ENCODE measurements at regions not wholly inside any gene's neighbourhood (a gene's known extent, or its start where the extent isn't known, plus 50 kb on each side); places are given as distances from the start of the nearest gene placed in this dataset.

- in situ Hi-C loops (cut with HindIII; ENCODE audit: low pct_unique_long_range_greater_than_20kb, low sequenced_read_pairs): no loop called here
- ChIA-PET POLR2A (interaction anchor here (0.6 to 1.1 kb wide), 3 partner anchors 23 to 104 kb away, joined by 8 to 13 read pairs (median 10); no protein-coding TSS in a partner anchor), CTCF (no interaction called here)
- Histone ChIP-seq H3K4me1 (ENCODE audit: control insufficient read depth, insufficient read depth, low read length) (peaks cover 51% of the 10 kb centered on the region), H3K27ac (ENCODE audit: low read length) (peak overlapping the region; percentile 63; the same call in 1 of the 2 replicates), H3K9me3 (ENCODE audit: control insufficient read depth, insufficient read depth, low read depth, low read length) (no peaks in the 10 kb centered on the region), H3K27me3 (ENCODE audit: control insufficient read depth, insufficient read depth, low read length) (no peaks in the 10 kb centered on the region), H3K36me3 (ENCODE audit: control insufficient read depth, insufficient read depth, low read length) (no peaks in the 10 kb centered on the region), H3K4me3 (ENCODE audit: low read depth in 2 of 2, low read length in 2 of 2) (no peak overlapping the region)
- ATAC-seq (no peak), DNase-seq (ENCODE audit: low read depth, low spot score) (no peak)
- intact Hi-C loops (cut with micrococcal nuclease; ENCODE audit: unreplicated experiment): no loop called here
- TF ChIP-seq CTCF (IDR thresholded peaks at IDR 0.05): no peak
- no peak for TF ChIP-seq TCF7L2 (IDR thresholded peaks at IDR 0.05; ENCODE audit: low read depth, low read length)
- no peak for TF ChIP-seq POLR2AphosphoS5 (IDR thresholded peaks at IDR 0.05; ENCODE audit: low read depth, low read length)
- TF ChIP-seq SIN3A (IDR thresholded peaks at IDR 0.05; ENCODE audit: borderline replicate concordance, insufficient read depth, low read depth, low read length): no peak
- TF ChIP-seq, protein P1, sequence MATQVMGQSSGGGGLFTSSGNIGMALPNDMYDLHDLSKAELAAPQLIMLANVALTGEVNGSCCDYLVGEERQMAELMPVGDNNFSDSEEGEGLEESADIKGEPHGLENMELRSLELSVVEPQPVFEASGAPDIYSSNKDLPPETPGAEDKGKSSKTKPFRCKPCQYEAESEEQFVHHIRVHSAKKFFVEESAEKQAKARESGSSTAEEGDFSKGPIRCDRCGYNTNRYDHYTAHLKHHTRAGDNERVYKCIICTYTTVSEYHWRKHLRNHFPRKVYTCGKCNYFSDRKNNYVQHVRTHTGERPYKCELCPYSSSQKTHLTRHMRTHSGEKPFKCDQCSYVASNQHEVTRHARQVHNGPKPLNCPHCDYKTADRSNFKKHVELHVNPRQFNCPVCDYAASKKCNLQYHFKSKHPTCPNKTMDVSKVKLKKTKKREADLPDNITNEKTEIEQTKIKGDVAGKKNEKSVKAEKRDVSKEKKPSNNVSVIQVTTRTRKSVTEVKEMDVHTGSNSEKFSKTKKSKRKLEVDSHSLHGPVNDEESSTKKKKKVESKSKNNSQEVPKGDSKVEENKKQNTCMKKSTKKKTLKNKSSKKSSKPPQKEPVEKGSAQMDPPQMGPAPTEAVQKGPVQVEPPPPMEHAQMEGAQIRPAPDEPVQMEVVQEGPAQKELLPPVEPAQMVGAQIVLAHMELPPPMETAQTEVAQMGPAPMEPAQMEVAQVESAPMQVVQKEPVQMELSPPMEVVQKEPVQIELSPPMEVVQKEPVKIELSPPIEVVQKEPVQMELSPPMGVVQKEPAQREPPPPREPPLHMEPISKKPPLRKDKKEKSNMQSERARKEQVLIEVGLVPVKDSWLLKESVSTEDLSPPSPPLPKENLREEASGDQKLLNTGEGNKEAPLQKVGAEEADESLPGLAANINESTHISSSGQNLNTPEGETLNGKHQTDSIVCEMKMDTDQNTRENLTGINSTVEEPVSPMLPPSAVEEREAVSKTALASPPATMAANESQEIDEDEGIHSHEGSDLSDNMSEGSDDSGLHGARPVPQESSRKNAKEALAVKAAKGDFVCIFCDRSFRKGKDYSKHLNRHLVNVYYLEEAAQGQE (IDR thresholded peaks at IDR 0.05; ENCODE audit: insufficient read depth in 1 of 2, low read depth in 2 of 2, low read length in 1 of 2): no peak
- no TSS peak for BruUV-seq (replicated peaks)
Observed at GRCh38 chr16:85311741-85312140, 199.5 kb upstream of the CIBAR2 start.

DNA sequence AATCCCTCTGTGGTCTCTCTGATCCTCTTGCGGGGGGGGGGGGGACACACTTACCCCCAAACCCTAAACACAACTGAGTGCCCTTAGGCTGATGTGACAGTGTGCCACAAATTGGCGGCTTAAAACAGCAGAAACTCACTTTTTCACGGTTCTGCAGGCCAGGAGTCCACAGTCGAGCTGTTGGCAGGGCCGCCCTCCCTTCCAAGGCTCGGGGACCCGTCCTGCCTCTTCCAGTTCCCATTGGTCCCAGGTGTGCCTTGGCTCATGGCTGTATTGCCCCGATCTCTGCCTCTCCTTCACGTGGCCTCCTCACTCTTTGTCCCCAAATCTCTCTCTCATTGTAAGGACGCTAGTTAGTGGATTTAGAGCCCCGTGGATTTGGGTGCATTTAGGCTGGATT lies 199.9 kb upstream of the CIBAR2 start:
- H3K36me3 ChIP-seq (ENCODE audit: control insufficient read depth, insufficient read depth, low read length): no peaks in the 10 kb centered on the region
- BruUV-seq (replicated peaks): no TSS peak
- POLR2A ChIA-PET: interaction anchor here (0.6 to 1.1 kb wide), 3 partner anchors 23 to 104 kb away, joined by 8 to 13 read pairs (median 10); no protein-coding TSS in a partner anchor
- DNase-seq (ENCODE audit: low read depth, low spot score) (no peak), ATAC-seq (no peak)
- no peak overlapping the region for H3K4me3 ChIP-seq (ENCODE audit: low read depth in 2 of 2, low read length in 2 of 2)
- no peaks in the 10 kb centered on the region for H3K9me3 ChIP-seq (ENCODE audit: control insufficient read depth, insufficient read depth, low read depth, low read length)
- no peaks in the 10 kb centered on the region for H3K27me3 ChIP-seq (ENCODE audit: control insufficient read depth, insufficient read depth, low read length)
- peak overlapping the region; percentile 63; the same call in 1 of the 2 replicates for H3K27ac ChIP-seq (ENCODE audit: low read length)
- in situ Hi-C loops (cut with HindIII; ENCODE audit: low pct_unique_long_range_greater_than_20kb, low sequenced_read_pairs) (no loop called here), intact Hi-C loops (cut with micrococcal nuclease; ENCODE audit: unreplicated experiment) (no loop called here)
- peaks cover 53% of the 10 kb centered on the region for H3K4me1 ChIP-seq (ENCODE audit: control insufficient read depth, insufficient read depth, low read length)
- TF ChIP-seq TCF7L2 (IDR thresholded peaks at IDR 0.05; ENCODE audit: low read depth, low read length): no peak
- no peak for TF ChIP-seq SIN3A (IDR thresholded peaks at IDR 0.05; ENCODE audit: borderline replicate concordance, insufficient read depth, low read depth, low read length)
- TF ChIP-seq, protein P1 (IDR thresholded peaks at IDR 0.05; ENCODE audit: insufficient read depth in 1 of 2, low read depth in 2 of 2, low read length in 1 of 2): no peak
- TF ChIP-seq CTCF (IDR thresholded peaks at IDR 0.05): no peak
- TF ChIP-seq POLR2AphosphoS5 (IDR thresholded peaks at IDR 0.05; ENCODE audit: low read depth, low read length): no peak
- CTCF ChIA-PET: no interaction called here
